AG09309 (cell line): ENCODE measurements at regions not wholly inside any gene's neighbourhood (a gene's known extent, or its start where the extent isn't known, plus 50 kb on each side); places are given as distances from the start of the nearest gene placed in this dataset.

Experiments used
- DNase-seq: peaks from one replicate; pipeline ENCODE4 v3.0.0-alpha.2; 2010; ENCODE audit warnings: low read depth
- H3K4me3 ChIP-seq: 2 replicates; pipeline ENCODE4 v1.5.1; 2011; ENCODE audit warnings: mild to moderate bottlenecking, low read depth, low read length, moderate library complexity; ENCODE audit not compliant: control insufficient read depth
- CTCF ChIP-seq: IDR thresholded peaks from 2 replicates; pipeline ENCODE4 v1.5.1; 2011; ENCODE audit warnings: mild to moderate bottlenecking, low read depth, low read length, inconsistent platforms; ENCODE audit not compliant: insufficient read depth, control insufficient read depth; ENCODE audit errors: missing control alignments

GRCh38 chr3:194285024-194285849, 65.9 kb downstream of the CPN2 start:
- no peak overlapping the region for H3K4me3 ChIP-seq
- TF ChIP-seq CTCF: no peak

DNA sequence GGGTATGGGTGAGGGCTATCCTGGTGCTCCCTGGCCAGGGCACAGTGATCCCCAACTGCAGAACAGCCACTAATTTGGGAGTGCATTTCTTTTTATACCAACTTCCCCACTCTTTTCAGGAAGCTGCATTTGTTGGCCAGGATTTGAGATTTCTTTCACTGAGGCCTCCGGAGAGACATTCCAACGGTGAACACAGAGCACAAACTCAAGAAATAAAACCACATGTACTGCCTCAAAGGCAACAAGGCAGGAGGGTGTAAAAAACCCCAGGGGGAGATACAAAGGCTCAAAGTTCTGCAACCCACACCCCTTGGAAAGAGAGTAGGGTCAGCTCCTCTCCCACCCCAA, 65.3 kb downstream of the CPN2 start:
- no peak for TF ChIP-seq CTCF
- no peak overlapping the region for H3K4me3 ChIP-seq
- no peak for DNase-seq

More at GRCh38 chr3:194285024-194285849, 65.9 kb downstream of the CPN2 start:
- DNase-seq: no peak

DNA sequence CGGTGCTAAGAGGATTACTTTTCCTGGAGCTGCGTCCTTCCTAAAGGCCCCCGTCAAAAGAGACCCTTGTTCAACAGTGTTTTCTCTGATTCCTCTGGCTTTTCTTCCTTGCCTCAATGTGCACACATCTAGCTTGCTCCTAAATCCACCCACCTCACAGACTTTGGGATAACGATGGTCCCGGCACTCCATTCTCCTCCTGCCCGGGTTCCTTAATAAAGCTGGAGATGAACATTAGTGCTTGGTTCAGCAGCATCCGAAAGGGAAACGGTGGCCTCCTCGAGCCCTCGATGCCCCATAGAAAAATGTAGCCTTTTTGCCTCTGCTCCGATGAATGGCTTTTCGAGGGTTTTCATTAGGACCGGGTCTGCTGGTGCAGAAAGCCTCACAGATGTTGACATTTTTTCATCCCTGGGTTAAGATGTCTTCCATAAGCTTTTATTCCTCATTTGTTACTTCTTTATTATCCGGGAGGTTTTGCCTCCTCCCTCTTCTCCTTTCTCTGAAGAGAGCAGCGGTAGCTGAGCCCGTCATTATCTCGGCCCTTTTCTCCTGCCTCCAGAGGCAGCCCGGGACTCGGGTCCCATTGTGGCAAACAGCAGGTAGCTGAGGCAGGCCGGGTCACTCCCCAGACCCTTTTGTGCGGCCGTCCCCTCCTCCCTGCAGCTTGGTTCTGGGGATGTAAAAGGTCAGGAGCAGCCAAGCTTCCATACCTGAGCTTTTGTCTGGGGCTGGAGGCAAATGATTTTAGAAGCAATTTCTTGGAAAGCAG, 64.6 kb downstream of the CPN2 start:
- no peak for DNase-seq
- TF ChIP-seq CTCF: no peak
- H3K4me3 ChIP-seq: no peak overlapping the region

DNA sequence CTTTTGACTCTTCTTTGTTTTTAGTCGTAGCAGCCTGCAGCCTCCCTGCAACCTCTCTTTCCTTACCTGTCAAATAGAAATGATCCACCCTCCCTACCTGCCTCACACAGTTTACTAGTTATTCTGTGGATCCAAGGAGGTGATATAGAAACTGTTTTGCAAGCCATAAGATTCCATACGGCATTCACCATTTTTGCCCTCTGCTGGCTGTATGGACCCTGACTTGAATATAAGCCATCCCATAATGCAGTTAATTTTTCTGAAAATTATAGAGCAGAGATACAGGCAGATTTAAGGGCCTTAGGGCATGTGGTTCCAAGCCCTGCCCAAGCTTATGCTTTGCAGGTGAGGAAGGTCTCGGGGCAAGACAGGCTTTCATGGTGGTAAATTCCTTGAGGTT, 63.8 kb downstream of the CPN2 start:
- TF ChIP-seq CTCF: no peak
- no peak for DNase-seq
- H3K4me3 ChIP-seq: no peak overlapping the region

DNA sequence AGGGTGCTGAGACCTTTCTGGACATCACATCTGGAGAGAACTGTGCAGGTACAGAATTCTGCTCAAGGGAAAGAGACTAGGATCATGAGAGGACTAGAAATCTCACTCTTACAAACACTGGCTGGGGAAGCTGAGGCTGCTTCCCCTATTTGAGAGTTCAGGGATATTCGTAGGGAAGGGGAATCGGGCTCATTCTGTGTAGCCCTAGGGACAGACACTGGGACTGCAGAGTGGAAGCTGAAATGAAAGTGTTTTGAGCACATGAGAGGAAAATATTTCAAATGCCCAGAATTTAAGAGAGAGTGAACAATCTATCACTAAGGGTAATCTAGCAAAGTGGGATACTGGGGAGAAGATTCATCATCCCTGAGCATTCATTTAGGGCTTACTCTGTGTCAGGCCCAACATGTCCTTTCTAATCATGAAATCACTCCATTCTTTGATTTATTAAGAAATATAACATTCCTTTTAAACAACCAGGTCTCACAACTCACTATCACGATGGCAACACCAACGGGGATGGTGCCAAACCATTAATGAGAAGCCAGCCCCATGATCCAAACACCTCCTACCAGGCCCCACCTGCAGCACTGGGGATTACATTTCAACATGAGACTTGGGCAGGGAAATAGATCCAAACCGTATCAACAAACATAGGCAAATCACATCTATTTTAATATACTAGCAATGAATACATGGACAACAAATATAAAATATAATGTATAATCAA, 63.0 kb downstream of the CPN2 start:
- no peak for DNase-seq
- H3K4me3 ChIP-seq: no peak overlapping the region
- no peak for TF ChIP-seq CTCF
